H9 (cell line): ENCODE measurements at regions not wholly inside any gene's neighbourhood (a gene's known extent, or its start where the extent isn't known, plus 50 kb on each side); places are given as distances from the start of the nearest gene placed in this dataset.

Source experiments
- DNase-seq: peaks from one replicate; pipeline ENCODE4 v3.0.0-alpha.2; 2017
- H2AFZ ChIP-seq: one replicate; pipeline ENCODE4 v1.6.1; 2013; ENCODE audit warnings: mild to moderate bottlenecking, low read length, control low read depth, moderate library complexity
- H2AK5ac ChIP-seq: 2 replicates; pipeline ENCODE4 v1.6.1; 2013; ENCODE audit warnings: low read length, control low read depth, mixed read lengths; ENCODE audit not compliant: insufficient read length
- H2BK120ac ChIP-seq: one replicate; pipeline ENCODE4 v1.6.1; 2013; ENCODE audit warnings: low read depth, mild to moderate bottlenecking, low read length, control low read depth, inconsistent platforms; ENCODE audit not compliant: poor library complexity, severe bottlenecking
- H2BK12ac ChIP-seq: 2 replicates; pipeline ENCODE4 v1.6.1; 2013; ENCODE audit warnings: low read length, control low read depth, mixed read lengths, low read depth; ENCODE audit not compliant: insufficient read length
- H2BK15ac ChIP-seq: 2 replicates; pipeline ENCODE4 v1.6.1; 2013; ENCODE audit warnings: low read depth, low read length, control low read depth
- H2BK20ac ChIP-seq: one replicate; pipeline ENCODE4 v1.6.1; 2013; ENCODE audit warnings: low read depth, mild to moderate bottlenecking, low read length, control low read depth, inconsistent platforms; ENCODE audit not compliant: poor library complexity, severe bottlenecking
- H2BK5ac ChIP-seq: 2 replicates; pipeline ENCODE4 v1.6.1; 2013; ENCODE audit warnings: low read length, control low read depth, mixed read lengths; ENCODE audit not compliant: insufficient read length
- H3K14ac ChIP-seq: 2 replicates; pipeline ENCODE4 v1.6.1; 2013; ENCODE audit warnings: low read length, control low read depth; ENCODE audit not compliant: insufficient read depth
- H3K18ac ChIP-seq: 2 replicates; pipeline ENCODE4 v1.6.1; 2013; ENCODE audit warnings: low read depth, mild to moderate bottlenecking, mixed read lengths, low read length, control low read depth; ENCODE audit not compliant: insufficient read length
- H3K23ac ChIP-seq: 2 replicates; pipeline ENCODE4 v1.6.1; 2013; ENCODE audit warnings: low read length, control low read depth, mixed read lengths, low read depth; ENCODE audit not compliant: insufficient read length
- H3K23me2 ChIP-seq: 2 replicates; pipeline ENCODE4 v1.6.1; 2013; ENCODE audit warnings: low read depth, mild to moderate bottlenecking, mixed read lengths, low read length, control low read depth; ENCODE audit not compliant: insufficient read length, poor library complexity, severe bottlenecking
- H3K27ac ChIP-seq: 2 replicates; pipeline ENCODE4 v1.5.1; 2013; ENCODE audit warnings: low read length, control low read depth, mixed read lengths, low read depth; ENCODE audit not compliant: insufficient read length
- H3K27me3 ChIP-seq: 2 replicates; pipeline ENCODE4 v1.6.1; 2013; ENCODE audit warnings: low read length, control low read depth, inconsistent platforms; ENCODE audit not compliant: insufficient read depth
- H3K4ac ChIP-seq: 2 replicates; pipeline ENCODE4 v1.6.1; 2013; ENCODE audit warnings: low read depth, mild to moderate bottlenecking, control low read depth, inconsistent platforms, low read length, moderate library complexity
- H3K4me1 ChIP-seq: 2 replicates; pipeline ENCODE4 v1.6.1; 2013; ENCODE audit warnings: low read length, control low read depth, inconsistent platforms; ENCODE audit not compliant: insufficient read depth
- H3K4me2 ChIP-seq: 2 replicates; pipeline ENCODE4 v1.6.1; 2013; ENCODE audit warnings: low read length, control low read depth, mixed read lengths; ENCODE audit not compliant: insufficient read length, insufficient read depth
- H3K56ac ChIP-seq: 2 replicates; pipeline ENCODE4 v1.6.1; 2013; ENCODE audit warnings: low read depth, mild to moderate bottlenecking, mixed read lengths, low read length, control low read depth; ENCODE audit not compliant: insufficient read length
- H3K79me1 ChIP-seq: 2 replicates; pipeline ENCODE4 v1.6.1; 2013; ENCODE audit warnings: low read depth, mild to moderate bottlenecking, moderate library complexity, low read length, control low read depth, inconsistent platforms; ENCODE audit not compliant: insufficient read depth, poor library complexity, severe bottlenecking
- H3K79me2 ChIP-seq: 2 replicates; pipeline ENCODE4 v1.6.1; 2013; ENCODE audit warnings: low read length, control low read depth, inconsistent platforms; ENCODE audit not compliant: insufficient read depth
- H3K9ac ChIP-seq: 2 replicates; pipeline ENCODE4 v1.6.1; 2013; ENCODE audit warnings: low read length, control low read depth, mixed read lengths; ENCODE audit not compliant: insufficient read length; ENCODE audit errors: extremely low read depth
- H3K9me3 ChIP-seq: one replicate; pipeline ENCODE4 v1.6.1; 2013; ENCODE audit warnings: low read depth, low read length, inconsistent platforms; ENCODE audit not compliant: control insufficient read depth
- H3T11ph ChIP-seq: one replicate; pipeline ENCODE4 v1.6.1; 2013; ENCODE audit warnings: mild to moderate bottlenecking, low read length, control low read depth, inconsistent platforms
- H4K20me1 ChIP-seq: one replicate; pipeline ENCODE4 v1.6.1; 2013; ENCODE audit not compliant: control insufficient read depth, insufficient read length, insufficient read depth
- H4K5ac ChIP-seq: 2 replicates; pipeline ENCODE4 v1.6.1; 2013; ENCODE audit warnings: low read depth, mild to moderate bottlenecking, mixed read lengths, low read length, control low read depth; ENCODE audit not compliant: insufficient read length
- H4K8ac ChIP-seq: replicated peaks from 2 replicates; pipeline ENCODE4 v1.6.1; 2013; ENCODE audit warnings: low read length, control low read depth, mixed read lengths, low read depth; ENCODE audit not compliant: insufficient read length
- H4K91ac ChIP-seq: 2 replicates; pipeline ENCODE4 v1.6.1; 2013; ENCODE audit warnings: low read depth, mild to moderate bottlenecking, moderate library complexity, mixed read lengths, low read length, control low read depth; ENCODE audit not compliant: insufficient read length
- H3K27ac Mint-ChIP-seq, 3 experiments: 2 replicates in 2 of 3; 3 replicates in 1 of 3; pipeline ENCODE4 v1.8.0; 2020 to 2021; ENCODE audit warnings: mixed read lengths in 3 of 3, mild to moderate bottlenecking in 1 of 3, moderate library complexity in 1 of 3
- H3K27me3 Mint-ChIP-seq: 2 replicates; pipeline ENCODE4 v1.8.0; 2021; ENCODE audit warnings: low read depth, mild to moderate bottlenecking, moderate library complexity, mixed read lengths
- H3K36me3 Mint-ChIP-seq, 3 experiments: 2 replicates in 2 of 3; 3 replicates in 1 of 3; pipeline ENCODE4 v1.8.0; 2020 to 2021; ENCODE audit warnings: low read depth in 3 of 3, mixed read lengths in 3 of 3; ENCODE audit not compliant: insufficient read depth in 1 of 3
- H3K4me1 Mint-ChIP-seq, 2 experiments: 2 replicates each; pipeline ENCODE4 v1.8.0; 2020; ENCODE audit warnings: mixed read lengths in 2 of 2
- H3K4me3 Mint-ChIP-seq, 2 experiments: 2 replicates in 1 of 2; 3 replicates in 1 of 2; pipeline ENCODE4 v1.8.0; 2020 to 2021; ENCODE audit warnings: mild to moderate bottlenecking in 2 of 2, mixed read lengths in 2 of 2, moderate library complexity in 1 of 2
- H3K9me3 Mint-ChIP-seq, 2 experiments: 2 replicates in 1 of 2; 3 replicates in 1 of 2; pipeline ENCODE4 v1.8.0; 2020; ENCODE audit warnings: mild to moderate bottlenecking in 2 of 2, mixed read lengths in 2 of 2, moderate library complexity in 1 of 2
- WGBS: extraction: QIAGEN DNeasy Blood & Tissue Kit; methylation state at CpG from one replicate; pipeline ENCODE4 v1.1.7; 2013; ENCODE audit warnings: missing lambda C conversion rate, low lambda C conversion rate, mixed read lengths; ENCODE audit not compliant: insufficient read length; ENCODE audit errors: extremely low coverage; 5-methylcytosine and 5-hydroxymethylcytosine counted together
- TF ChIP-seq, protein P1 (sequence below): fragments of 200-600 bp; sonication (generic); conservative IDR thresholded peaks from 3 replicates; pipeline ENCODE4 v1.8.0; 2021; ENCODE audit warnings: antibody characterized with exemption, mild to moderate bottlenecking

DNA sequence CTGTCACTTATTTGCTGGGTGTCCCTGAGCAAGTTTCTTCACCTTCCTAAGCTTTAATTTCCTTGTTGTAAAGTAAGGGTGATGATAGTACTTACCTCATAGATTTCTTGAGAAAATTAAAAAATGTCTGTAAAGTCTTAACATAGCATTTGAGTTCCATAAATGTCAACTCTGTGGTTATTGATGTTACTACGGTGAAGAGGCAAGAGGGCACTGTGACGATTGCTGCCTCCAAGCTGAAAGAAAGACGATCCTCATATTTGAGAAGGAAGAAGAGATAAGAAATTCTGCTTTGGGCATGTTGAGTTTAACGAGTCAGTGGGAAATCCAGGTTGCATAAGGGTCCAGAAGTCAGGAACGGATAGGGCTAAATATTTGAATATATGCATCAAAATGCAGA, 240.8 kb upstream of the ZPLD1 start:
- no peak overlapping the region for H3T11ph ChIP-seq
- H3K18ac ChIP-seq: no peak overlapping the region
- H2AFZ ChIP-seq: no peak overlapping the region
- H3K56ac ChIP-seq: no peak overlapping the region
- no peak overlapping the region for H2BK5ac ChIP-seq
- H3K79me1 ChIP-seq: no peaks in the 10 kb centered on the region
- no peaks in the 10 kb centered on the region for H3K27me3 ChIP-seq
- no peak overlapping the region for H4K8ac ChIP-seq
- WGBS: no CpG with 5 or more reads among the region's 5 CpGs
- H2AK5ac ChIP-seq: no peak overlapping the region
- Mint-ChIP-seq H3K9me3 (no peaks in the 10 kb centered on the region), H3K4me1 (peaks cover 3 to 8% of the 10 kb centered on the region in 2 experiments; a peak in 1 of 4 replicates), H3K27me3 (no peaks in the 10 kb centered on the region), H3K4me3 (no peak overlapping the region), H3K36me3 (no peaks in the 10 kb centered on the region), H3K27ac (no peak overlapping the region)
- no peak overlapping the region for H4K5ac ChIP-seq
- no peaks in the 10 kb centered on the region for H3K23me2 ChIP-seq
- H3K27ac ChIP-seq: no peak overlapping the region
- TF ChIP-seq, protein P1, sequence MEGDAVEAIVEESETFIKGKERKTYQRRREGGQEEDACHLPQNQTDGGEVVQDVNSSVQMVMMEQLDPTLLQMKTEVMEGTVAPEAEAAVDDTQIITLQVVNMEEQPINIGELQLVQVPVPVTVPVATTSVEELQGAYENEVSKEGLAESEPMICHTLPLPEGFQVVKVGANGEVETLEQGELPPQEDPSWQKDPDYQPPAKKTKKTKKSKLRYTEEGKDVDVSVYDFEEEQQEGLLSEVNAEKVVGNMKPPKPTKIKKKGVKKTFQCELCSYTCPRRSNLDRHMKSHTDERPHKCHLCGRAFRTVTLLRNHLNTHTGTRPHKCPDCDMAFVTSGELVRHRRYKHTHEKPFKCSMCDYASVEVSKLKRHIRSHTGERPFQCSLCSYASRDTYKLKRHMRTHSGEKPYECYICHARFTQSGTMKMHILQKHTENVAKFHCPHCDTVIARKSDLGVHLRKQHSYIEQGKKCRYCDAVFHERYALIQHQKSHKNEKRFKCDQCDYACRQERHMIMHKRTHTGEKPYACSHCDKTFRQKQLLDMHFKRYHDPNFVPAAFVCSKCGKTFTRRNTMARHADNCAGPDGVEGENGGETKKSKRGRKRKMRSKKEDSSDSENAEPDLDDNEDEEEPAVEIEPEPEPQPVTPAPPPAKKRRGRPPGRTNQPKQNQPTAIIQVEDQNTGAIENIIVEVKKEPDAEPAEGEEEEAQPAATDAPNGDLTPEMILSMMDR: no peak
- no peak for DNase-seq
- no peak overlapping the region for H4K91ac ChIP-seq
- H2BK120ac ChIP-seq: no peak overlapping the region
- no peak overlapping the region for H3K9ac ChIP-seq
- H3K9me3 ChIP-seq: no peaks in the 10 kb centered on the region
- H3K4me1 ChIP-seq: no peaks in the 10 kb centered on the region
- no peak overlapping the region for H3K14ac ChIP-seq
- no peak overlapping the region for H3K23ac ChIP-seq
- no peak overlapping the region for H2BK12ac ChIP-seq
- H3K4me2 ChIP-seq: no peak overlapping the region
- H3K79me2 ChIP-seq: no peaks in the 10 kb centered on the region
- no peak overlapping the region for H2BK15ac ChIP-seq
- H4K20me1 ChIP-seq: no peaks in the 10 kb centered on the region
- H2BK20ac ChIP-seq: no peak overlapping the region
- no peak overlapping the region for H3K4ac ChIP-seq
